ENCODE measurements at regions not wholly inside any gene's neighbourhood (a gene's known extent, or its start where the extent isn't known, plus 50 kb on each side); places are given as distances from the start of the nearest gene placed in this dataset.

GRCh38 chr3:162022911-162023310 lies 526.3 kb downstream of the OTOL1 start:
- H3F3A ChIP-seq (replicated peaks; ENCODE audit: insufficient read depth) = no peaks in the 10 kb centered on the region
- no peak overlapping the region for H3K4me3 ChIP-seq (ENCODE audit: low read depth in 2 of 2, low read length in 1 of 2)
- no peaks in the 10 kb centered on the region for H3K9me2 ChIP-seq
- no peaks in the 10 kb centered on the region for H3K27me3 ChIP-seq (ENCODE audit: insufficient read depth)
- H3K4me1 ChIP-seq (ENCODE audit: control insufficient read depth in 1 of 2, insufficient read depth in 2 of 2, low read depth in 1 of 2, low read length in 1 of 2) = no peaks in the 10 kb centered on the region
- TF ChIP-seq IRF3 (IDR thresholded peaks at IDR 0.05; ENCODE audit: low read depth, low read length) (no peak), GABPA (IDR thresholded peaks at IDR 0.05; ENCODE audit: low read depth) (no peak), MXI1 (IDR thresholded peaks at IDR 0.05; ENCODE audit: low read depth, low read length) (no peak), RAD21 (IDR thresholded peaks at IDR 0.05; ENCODE audit: low read length) (no peak), MEF2A (IDR thresholded peaks at IDR 0.05; ENCODE audit: borderline replicate concordance, low read depth) (no peak), ZBTB33 (IDR thresholded peaks at IDR 0.05; ENCODE audit: borderline replicate concordance, low read depth) (no peak), NRF1 (IDR thresholded peaks at IDR 0.05; ENCODE audit: low read depth, low read length) (no peak)
- no peak overlapping the region for H2AFZ ChIP-seq (ENCODE audit: low read depth)
- CTCF ChIA-PET = interaction anchor here (1.6 kb wide), 1 partner anchor 13 kb away, joined by 3 read pairs; no protein-coding TSS in a partner anchor
- no peak overlapping the region for H3K27ac ChIP-seq (ENCODE audit: low read depth in 2 of 2, low read length in 1 of 2)
- no peaks in the 10 kb centered on the region for H3K9me3 ChIP-seq
- POLR2A ChIA-PET = no interaction called here
- H3K4me2 ChIP-seq = no peak overlapping the region
- no peak overlapping the region for H3K9ac ChIP-seq
- DNase-seq = no peak
- H3K79me2 ChIP-seq (ENCODE audit: insufficient read depth) = no peaks in the 10 kb centered on the region
- no peaks in the 10 kb centered on the region for H4K20me1 ChIP-seq (ENCODE audit: insufficient read depth)
- H3K36me3 ChIP-seq (replicated peaks in 1 of 2; ENCODE audit: control insufficient read depth in 1 of 2, insufficient read depth in 2 of 2, low read length in 1 of 2) = no peaks in the 10 kb centered on the region
- WGBS (ENCODE audit: low lambda C conversion rate) = 84% methylated on average over 2 of the region's 2 CpGs

GRCh38 chr3:162029736-162030135 lies 533.1 kb downstream of the OTOL1 start:
- Histone ChIP-seq H4K20me1 (ENCODE audit: insufficient read depth) (no peaks in the 10 kb centered on the region), H3K9me3 (no peaks in the 10 kb centered on the region), H3K4me3 (ENCODE audit: low read depth in 2 of 2, low read length in 1 of 2) (no peak overlapping the region), H3K4me2 (no peak overlapping the region), H3K27ac (ENCODE audit: low read depth in 2 of 2, low read length in 1 of 2) (no peak overlapping the region), H3K36me3 (replicated peaks in 1 of 2; ENCODE audit: control insufficient read depth in 1 of 2, insufficient read depth in 2 of 2, low read length in 1 of 2) (no peaks in the 10 kb centered on the region), H3K79me2 (ENCODE audit: insufficient read depth) (no peaks in the 10 kb centered on the region), H3F3A (replicated peaks; ENCODE audit: insufficient read depth) (no peaks in the 10 kb centered on the region), H3K27me3 (ENCODE audit: insufficient read depth) (no peaks in the 10 kb centered on the region), H3K9me2 (no peaks in the 10 kb centered on the region), H2AFZ (ENCODE audit: low read depth) (no peak overlapping the region), H3K4me1 (ENCODE audit: control insufficient read depth in 1 of 2, insufficient read depth in 2 of 2, low read depth in 1 of 2, low read length in 1 of 2) (no peaks in the 10 kb centered on the region), H3K9ac (no peak overlapping the region)
- 78% methylated on average over 3 of the region's 3 CpGs for WGBS (ENCODE audit: low lambda C conversion rate)
- no peak for DNase-seq
- ChIA-PET CTCF (no interaction called here), POLR2A (no interaction called here)
- TF ChIP-seq TEAD4 (IDR thresholded peaks at IDR 0.05; ENCODE audit: borderline replicate concordance, insufficient read depth) = no peak

- H3K4me2 ChIP-seq = no peak overlapping the region
- DNase-seq = no peak
- CTCF ChIA-PET = no interaction called here
- H2AFZ ChIP-seq (ENCODE audit: low read depth) = no peak overlapping the region
- H3K4me3 ChIP-seq (ENCODE audit: low read depth in 2 of 2, low read length in 1 of 2) = no peak overlapping the region
- no peak overlapping the region for H3K9ac ChIP-seq
- no peaks in the 10 kb centered on the region for H3K9me3 ChIP-seq
- no peaks in the 10 kb centered on the region for H3K36me3 ChIP-seq (replicated peaks in 1 of 2; ENCODE audit: control insufficient read depth in 1 of 2, insufficient read depth in 2 of 2, low read length in 1 of 2)
- no peaks in the 10 kb centered on the region for H3F3A ChIP-seq (replicated peaks; ENCODE audit: insufficient read depth)
- no peaks in the 10 kb centered on the region for H3K9me2 ChIP-seq
- H4K20me1 ChIP-seq (ENCODE audit: insufficient read depth) = no peaks in the 10 kb centered on the region
- no peak overlapping the region for H3K27ac ChIP-seq (ENCODE audit: low read depth in 2 of 2, low read length in 1 of 2)
- POLR2A ChIA-PET = no interaction called here
- H3K79me2 ChIP-seq (ENCODE audit: insufficient read depth) = no peaks in the 10 kb centered on the region
- no peaks in the 10 kb centered on the region for H3K4me1 ChIP-seq (ENCODE audit: control insufficient read depth in 1 of 2, insufficient read depth in 2 of 2, low read depth in 1 of 2, low read length in 1 of 2)
- TF ChIP-seq YY1 (IDR thresholded peaks at IDR 0.05; ENCODE audit: low read depth) = no peak
- no peak for TF ChIP-seq MXI1 (IDR thresholded peaks at IDR 0.05; ENCODE audit: low read depth, low read length)
- TF ChIP-seq RCOR1 (IDR thresholded peaks at IDR 0.05; ENCODE audit: low read length) = no peak
- TF ChIP-seq EZH2phosphoT487 (IDR thresholded peaks at IDR 0.05; ENCODE audit: borderline replicate concordance, low read depth) = no peak
- TF ChIP-seq ELF1 (IDR thresholded peaks at IDR 0.05) = no peak
- no peak for TF ChIP-seq ZBTB33 (IDR thresholded peaks at IDR 0.05; ENCODE audit: borderline replicate concordance, low read depth)
- no peak for TF ChIP-seq FOXJ3 (CRISPR knock-in tag; IDR thresholded peaks at IDR 0.05)
- no peak for TF ChIP-seq TEAD4 (IDR thresholded peaks at IDR 0.05; ENCODE audit: borderline replicate concordance, insufficient read depth)
- TF ChIP-seq RFX5 (IDR thresholded peaks at IDR 0.05; ENCODE audit: low read length) = no peak
- TF ChIP-seq NFIC (IDR thresholded peaks at IDR 0.05; ENCODE audit: borderline replicate concordance) = no peak
- WGBS (ENCODE audit: low lambda C conversion rate) = 41% methylated on average over 2 of the region's 2 CpGs
- H3K27me3 ChIP-seq (ENCODE audit: insufficient read depth) = no peaks in the 10 kb centered on the region
Measured at GRCh38 chr3:162034368-162034767, 537.8 kb downstream of the OTOL1 start.
